Colonic mucosa (tissue), 4 donors: ENCODE measurements at regions not wholly inside any gene's neighbourhood (a gene's known extent, or its start where the extent isn't known, plus 50 kb on each side); places are given as distances from the start of the nearest gene placed in this dataset.
"Not testable (repeated sequence)": the region's sequence is repeated elsewhere in the genome, so short reads cannot be mapped to it uniquely, and the experiment has no call there.

Source experiments
- DNase-seq: peaks from one replicate; pipeline ENCODE4 v3.0.0-alpha.2; 2020
- H3K27ac ChIP-seq: fragments of 200-600 bp; one replicate; pipeline ENCODE4 v1.8.0; 2021
- H3K27me3 ChIP-seq: fragments of 200-600 bp; one replicate; pipeline ENCODE4 v1.8.0; 2021
- H3K36me3 ChIP-seq: fragments of 200-600 bp; one replicate; pipeline ENCODE4 v1.8.0; 2021
- H3K4me1 ChIP-seq: fragments of 200-600 bp; one replicate; pipeline ENCODE4 v1.8.0; 2021; ENCODE audit warnings: mild to moderate bottlenecking
- H3K4me3 ChIP-seq: fragments of 200-600 bp; one replicate; pipeline ENCODE4 v1.8.0; 2021
- H3K9ac ChIP-seq, 2 donors: one replicate each; pipeline ENCODE4 v1.7.0; 2013; ENCODE audit warnings: control low read depth in 2 of 2, low read depth in 2 of 2, low read length in 2 of 2
- H3K9me3 ChIP-seq: fragments of 200-600 bp; one replicate; pipeline ENCODE4 v1.8.0; 2021
- CTCF ChIP-seq: fragments of 200-600 bp; IDR thresholded peaks from one replicate; pipeline ENCODE4 v1.8.0; 2022; ENCODE audit warnings: antibody characterized with exemption, mild to moderate bottlenecking
- intact Hi-C: fragments of 100-400 bp; cut with DNase I; formaldehyde crosslinking; loops from one replicate; pipeline ENCODE4 v1.14.1; 2022
- donor health status: healthy.
- donor health status: DM: no; HTN: no; CAD: no.
- donor health status: DM: no; HTN: no; CAD: no.

GRCh38 chr15:96869122-96869521 is 538.6 kb downstream of the NR2F2 start:
- no peaks in the 10 kb centered on the region for H3K27me3 ChIP-seq
- H3K4me3 ChIP-seq, result no peak overlapping the region
- no peak for TF ChIP-seq CTCF
- DNase-seq, result no peak
- intact Hi-C loops, result no loop called here
- H3K4me1 ChIP-seq, result no peaks in the 10 kb centered on the region
- H3K36me3 ChIP-seq, result no peaks in the 10 kb centered on the region
- H3K27ac ChIP-seq, result no peak overlapping the region
- H3K9me3 ChIP-seq, result no peaks in the 10 kb centered on the region
- no peak overlapping the region for H3K9ac ChIP-seq

- no peak overlapping the region for H3K4me3 ChIP-seq
- no peaks in the 10 kb centered on the region for H3K4me1 ChIP-seq
- H3K9ac ChIP-seq, result no peak overlapping the region
- TF ChIP-seq CTCF, result no peak
- H3K27me3 ChIP-seq, result no peaks in the 10 kb centered on the region
- no peak overlapping the region for H3K27ac ChIP-seq
- no peak for DNase-seq
- intact Hi-C loops, result no loop called here
- no peaks in the 10 kb centered on the region for H3K36me3 ChIP-seq
- no peaks in the 10 kb centered on the region for H3K9me3 ChIP-seq
Measured at GRCh38 chr15:96869790-96870189, 539.3 kb downstream of the NR2F2 start.

- no peak for DNase-seq
- no peak overlapping the region for H3K27ac ChIP-seq
- no peaks in the 10 kb centered on the region for H3K27me3 ChIP-seq
- intact Hi-C loops, result no loop called here
- H3K9me3 ChIP-seq, result no peaks in the 10 kb centered on the region
- no peak overlapping the region for H3K4me3 ChIP-seq
- no peaks in the 10 kb centered on the region for H3K4me1 ChIP-seq
- no peaks in the 10 kb centered on the region for H3K36me3 ChIP-seq
- no peak overlapping the region for H3K9ac ChIP-seq
- TF ChIP-seq CTCF, result no peak
Measured at GRCh38 chr15:96870580-96870979, 540.1 kb downstream of the NR2F2 start.

GRCh38 chr15:96877442-96877841 is 546.9 kb downstream of the NR2F2 start:
- H3K9me3 ChIP-seq, DNase-seq, H3K27ac ChIP-seq, H3K4me3 ChIP-seq, intact Hi-C loops, H3K36me3 ChIP-seq, H3K27me3 ChIP-seq, H3K4me1 ChIP-seq, H3K9ac ChIP-seq: not testable (repeated sequence)

GRCh38 chr15:96878129-96878528 is 547.6 kb downstream of the NR2F2 start:
- Histone ChIP-seq H3K9ac (no peak overlapping the region), H3K9me3 (no peaks in the 10 kb centered on the region), H3K4me3 (no peak overlapping the region), H3K27ac (no peak overlapping the region), H3K36me3 (no peaks in the 10 kb centered on the region), H3K4me1 (no peaks in the 10 kb centered on the region), H3K27me3 (no peaks in the 10 kb centered on the region)
- intact Hi-C loops, result no loop called here
- no peak for TF ChIP-seq CTCF
- DNase-seq, result no peak

GRCh38 chr15:96882121-96882772 is 551.7 kb downstream of the NR2F2 start:
- Histone ChIP-seq H3K36me3 (no peaks in the 10 kb centered on the region), H3K9ac (no peak overlapping the region), H3K9me3 (no peaks in the 10 kb centered on the region), H3K4me1 (no peaks in the 10 kb centered on the region), H3K4me3 (no peak overlapping the region), H3K27ac (no peak overlapping the region), H3K27me3 (no peaks in the 10 kb centered on the region)
- TF ChIP-seq CTCF, result no peak
- intact Hi-C loops, result no loop called here
- no peak for DNase-seq
